ENCODE measurements at regions not wholly inside any gene's neighbourhood (a gene's known extent, or its start where the extent isn't known, plus 50 kb on each side); places are given as distances from the start of the nearest gene placed in this dataset.

DNA sequence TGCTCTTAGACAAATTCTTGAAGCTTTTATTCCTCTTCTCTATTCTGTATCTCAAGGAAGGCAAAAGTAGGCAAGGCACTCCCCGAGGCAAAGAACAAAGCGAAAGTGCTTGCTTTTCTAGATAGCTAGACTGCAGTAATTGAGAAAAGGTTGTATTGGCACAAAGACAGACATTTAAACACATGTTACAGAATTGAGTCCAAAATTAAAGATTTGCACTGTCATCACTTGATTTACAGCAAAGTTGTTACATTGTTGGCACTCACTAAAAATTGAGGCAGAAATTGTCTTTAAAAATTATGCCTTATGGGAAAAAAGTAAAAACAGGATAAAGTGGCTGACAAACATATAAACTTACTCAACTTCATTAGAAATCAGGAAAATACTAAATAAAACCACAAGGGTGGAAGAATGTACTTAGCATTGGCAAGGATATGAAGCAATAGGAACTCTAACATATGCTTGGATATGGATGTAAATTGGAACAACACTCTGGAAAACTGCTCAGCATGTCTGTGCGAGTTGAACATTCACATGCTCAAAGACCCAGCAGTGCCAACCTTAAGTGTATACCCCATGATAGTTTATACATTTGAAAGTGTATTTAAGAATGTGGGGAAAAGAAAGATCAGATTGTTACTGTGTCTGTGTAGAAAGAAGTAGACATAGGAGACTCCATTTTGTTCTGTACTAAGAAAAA lies 491.3 kb downstream of the GLRX3 start:
- TF ChIP-seq, protein P1, sequence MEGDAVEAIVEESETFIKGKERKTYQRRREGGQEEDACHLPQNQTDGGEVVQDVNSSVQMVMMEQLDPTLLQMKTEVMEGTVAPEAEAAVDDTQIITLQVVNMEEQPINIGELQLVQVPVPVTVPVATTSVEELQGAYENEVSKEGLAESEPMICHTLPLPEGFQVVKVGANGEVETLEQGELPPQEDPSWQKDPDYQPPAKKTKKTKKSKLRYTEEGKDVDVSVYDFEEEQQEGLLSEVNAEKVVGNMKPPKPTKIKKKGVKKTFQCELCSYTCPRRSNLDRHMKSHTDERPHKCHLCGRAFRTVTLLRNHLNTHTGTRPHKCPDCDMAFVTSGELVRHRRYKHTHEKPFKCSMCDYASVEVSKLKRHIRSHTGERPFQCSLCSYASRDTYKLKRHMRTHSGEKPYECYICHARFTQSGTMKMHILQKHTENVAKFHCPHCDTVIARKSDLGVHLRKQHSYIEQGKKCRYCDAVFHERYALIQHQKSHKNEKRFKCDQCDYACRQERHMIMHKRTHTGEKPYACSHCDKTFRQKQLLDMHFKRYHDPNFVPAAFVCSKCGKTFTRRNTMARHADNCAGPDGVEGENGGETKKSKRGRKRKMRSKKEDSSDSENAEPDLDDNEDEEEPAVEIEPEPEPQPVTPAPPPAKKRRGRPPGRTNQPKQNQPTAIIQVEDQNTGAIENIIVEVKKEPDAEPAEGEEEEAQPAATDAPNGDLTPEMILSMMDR (IDR thresholded peaks at IDR 0.05; ENCODE audit: low read depth, low read length), result no peak
- TF ChIP-seq EZH2phosphoT487 (IDR thresholded peaks at IDR 0.05; ENCODE audit: low read depth), result no peak

Measured in OCI-LY3 (cell line).